ENCODE measurements at regions not wholly inside any gene's neighbourhood (a gene's known extent, or its start where the extent isn't known, plus 50 kb on each side); places are given as distances from the start of the nearest gene placed in this dataset.

- TF ChIP-seq REST (IDR thresholded peaks at IDR 0.05) (no peak), ZBTB33 (IDR thresholded peaks at IDR 0.05) (no peak), RAD21 (IDR thresholded peaks at IDR 0.05) (no peak), CTCF (IDR thresholded peaks at IDR 0.05; ENCODE audit: low read depth, low read length, missing input control) (no peak), EGR1 (IDR thresholded peaks at IDR 0.05; ENCODE audit: low read depth in 2 of 2) (no peak)
Observed at GRCh38 chrX:10884246-10884645, 226.9 kb upstream of the HCCS start.
